T-cell (primary cell): ENCODE measurements at regions not wholly inside any gene's neighbourhood (a gene's known extent, or its start where the extent isn't known, plus 50 kb on each side); places are given as distances from the start of the nearest gene placed in this dataset.

Experiments used
- ATAC-seq, 4 experiments: fragments of 200-7000 bp in 3 of 4; fragments of 150-1000 bp in 1 of 4; cut with Tn5 transposase; replicated peaks in 1 of 4; 1 replicate in 3 of 4; 2 replicates in 1 of 4; pipeline ENCODE4 v1.10.0; 2021; ENCODE audit warnings: moderate library complexity in 3 of 4, mild to moderate bottlenecking in 2 of 4, moderate number of reproducible peaks in 1 of 4
- CTCF ChIA-PET, 2 donors: fragments of 300-600 bp; sonication (Branson Sonifier 250); formaldehyde crosslinking; loops; one replicate each; lab custom pipeline; 2022; ENCODE audit warnings: antibody characterized with exemption in 2 of 2; lab: Charles Lee
- POLR2A ChIA-PET, 2 donors: fragments of 300-600 bp; sonication (Branson Sonifier 250); formaldehyde crosslinking; loops; one replicate each; lab custom pipeline; 2022; ENCODE audit warnings: antibody characterized with exemption in 2 of 2; lab: Charles Lee
- DNase-seq, 35 experiments: peaks; one replicate each; pipeline versions ENCODE4 v3.0.0 to v3.0.0-alpha.2; 2013 to 2023
- H3K27ac ChIP-seq: one replicate; pipeline ENCODE4 v1.5.1; 2013; ENCODE audit warnings: low read length
- H3K27me3 ChIP-seq, 2 experiments: replicated peaks in 1 of 2; 1 replicate in 1 of 2; 2 replicates in 1 of 2; pipeline versions ENCODE4 v1.6.1 to v1.7.0; 2013; ENCODE audit warnings: low read length in 1 of 2, mixed read lengths in 1 of 2; ENCODE audit not compliant: control insufficient read depth in 2 of 2, insufficient read depth in 2 of 2; ENCODE audit errors: extremely low read depth in 1 of 2
- H3K36me3 ChIP-seq, 2 donors: 1 replicate in 1 of 2; 2 replicates in 1 of 2; pipeline versions ENCODE4 v1.6.1 to v1.7.0; 2013; ENCODE audit warnings: low read length in 1 of 2; ENCODE audit not compliant: control insufficient read depth in 2 of 2, insufficient read depth in 1 of 2; ENCODE audit errors: extremely low read depth in 1 of 2
- H3K4me1 ChIP-seq, 2 experiments: 1 replicate in 1 of 2; 2 replicates in 1 of 2; pipeline versions ENCODE4 v1.6.1 to v1.7.0; 2013; ENCODE audit warnings: low read length in 2 of 2, mixed read lengths in 1 of 2; ENCODE audit not compliant: insufficient read depth in 2 of 2, control insufficient read depth in 1 of 2; ENCODE audit errors: extremely low read depth in 1 of 2
- H3K4me3 ChIP-seq, 2 donors: 1 replicate in 1 of 2; 2 replicates in 1 of 2; pipeline versions ENCODE4 v1.5.1 to v1.7.0; 2013; ENCODE audit warnings: mild to moderate bottlenecking in 2 of 2, low read length in 1 of 2, moderate library complexity in 1 of 2; ENCODE audit not compliant: control insufficient read depth in 1 of 2; ENCODE audit errors: extremely low read depth in 1 of 2
- H3K9me3 ChIP-seq: 2 replicates; pipeline ENCODE4 v1.7.0; 2013
- H3K27ac Mint-ChIP-seq, 2 donors: one replicate each; pipeline ENCODE4 v1.8.0; 2020 to 2021; ENCODE audit warnings: mild to moderate bottlenecking in 2 of 2, mixed read lengths in 2 of 2
- H3K27me3 Mint-ChIP-seq, 2 donors: one replicate each; pipeline ENCODE4 v1.8.0; 2021 to 2022; ENCODE audit warnings: mixed read lengths in 2 of 2
- H3K36me3 Mint-ChIP-seq: one replicate; pipeline ENCODE4 v1.8.0; 2021; ENCODE audit warnings: mixed read lengths
- H3K4me1 Mint-ChIP-seq, 3 donors: one replicate each; pipeline ENCODE4 v1.8.0; 2020 to 2022; ENCODE audit warnings: mixed read lengths in 3 of 3, mild to moderate bottlenecking in 1 of 3
- H3K4me3 Mint-ChIP-seq, 3 donors: one replicate each; pipeline ENCODE4 v1.8.0; 2020 to 2022; ENCODE audit warnings: mild to moderate bottlenecking in 3 of 3, mixed read lengths in 3 of 3, moderate library complexity in 3 of 3
- H3K9me3 Mint-ChIP-seq, 3 donors: one replicate each; pipeline ENCODE4 v1.8.0; 2020 to 2022; ENCODE audit warnings: mixed read lengths in 3 of 3
- WGBS: methylation state at CpG from one replicate; pipeline ENCODE4 v1.1.5; 2013; ENCODE audit warnings: missing lambda C conversion rate; ENCODE audit not compliant: insufficient coverage; 5-methylcytosine and 5-hydroxymethylcytosine counted together

GRCh38 chr2:221973902-221974301, 324.9 kb downstream of the PAX3 start:
- H3K4me1 Mint-ChIP-seq, result no peaks in the 10 kb centered on the region
- no peak for ATAC-seq
- H3K4me1 ChIP-seq, result no peaks in the 10 kb centered on the region
- peaks cover 0 to 2% of the 10 kb centered on the region in 2 experiments for H3K27me3 ChIP-seq
- H3K9me3 Mint-ChIP-seq, result peaks cover 0 to 4% (median 3%) of the 10 kb centered on the region in 3 donors
- no peak overlapping the region for H3K27ac Mint-ChIP-seq
- ChIA-PET CTCF (no interaction called here), POLR2A (no interaction called here)
- 86% methylated on average over 1 of the region's 2 CpGs for WGBS
- H3K4me3 Mint-ChIP-seq, result no peak overlapping the region
- H3K36me3 Mint-ChIP-seq, result no peaks in the 10 kb centered on the region
- H3K36me3 ChIP-seq, result no peaks in the 10 kb centered on the region
- no peaks in the 10 kb centered on the region for H3K9me3 ChIP-seq
- no peak overlapping the region for H3K4me3 ChIP-seq
- H3K27me3 Mint-ChIP-seq, result peaks cover 6 to 12% of the 10 kb centered on the region in 2 donors
- no peak overlapping the region for H3K27ac ChIP-seq
- no peak for DNase-seq

- H3K36me3 Mint-ChIP-seq, result no peaks in the 10 kb centered on the region
- no peak for ATAC-seq
- no peak overlapping the region for H3K27ac Mint-ChIP-seq
- DNase-seq, result no peak
- Histone ChIP-seq H3K9me3 (no peaks in the 10 kb centered on the region), H3K27me3 (peaks cover 0 to 2% of the 10 kb centered on the region in 2 experiments), H3K4me3 (no peak overlapping the region), H3K4me1 (no peaks in the 10 kb centered on the region), H3K36me3 (no peaks in the 10 kb centered on the region), H3K27ac (no peak overlapping the region)
- ChIA-PET CTCF (no interaction called here), POLR2A (no interaction called here)
- H3K4me1 Mint-ChIP-seq, result no peaks in the 10 kb centered on the region
- WGBS, result no CpG with 5 or more reads among the region's 3 CpGs
- H3K27me3 Mint-ChIP-seq, result peaks cover 6 to 12% of the 10 kb centered on the region in 2 donors
- no peak overlapping the region for H3K4me3 Mint-ChIP-seq
- H3K9me3 Mint-ChIP-seq, result peaks cover 0 to 4% (median 3%) of the 10 kb centered on the region in 3 donors
These were observed 325.3 kb downstream of the PAX3 start for GRCh38 chr2:221973502-221973901.

- POLR2A ChIA-PET, result no interaction called here
- H3K27me3 Mint-ChIP-seq, result peaks cover 6 to 12% of the 10 kb centered on the region in 2 donors
These were observed 325.9 kb downstream of the PAX3 start for GRCh38 chr2:221972813-221973478.

GRCh38 chr2:221970389-221970788, 328.4 kb downstream of the PAX3 start:
- Histone ChIP-seq H3K27ac (no peak overlapping the region), H3K9me3 (no peaks in the 10 kb centered on the region), H3K4me3 (no peak overlapping the region), H3K36me3 (no peaks in the 10 kb centered on the region), H3K27me3 (peaks cover 0 to 2% of the 10 kb centered on the region in 2 experiments), H3K4me1 (no peaks in the 10 kb centered on the region)
- ATAC-seq (no peak), DNase-seq (no peak)
- Mint-ChIP-seq H3K27me3 (peaks cover 6 to 12% of the 10 kb centered on the region in 2 donors), H3K27ac (no peak overlapping the region), H3K36me3 (no peaks in the 10 kb centered on the region), H3K9me3 (no peaks in the 10 kb centered on the region), H3K4me1 (no peaks in the 10 kb centered on the region), H3K4me3 (no peak overlapping the region)
- WGBS, result 55% methylated on average over 2 of the region's 3 CpGs
- ChIA-PET POLR2A (no interaction called here), CTCF (no interaction called here)

More at GRCh38 chr2:221972813-221973478, 325.9 kb downstream of the PAX3 start:
- ATAC-seq (no peak), DNase-seq (no peak)
- Mint-ChIP-seq H3K9me3 (peaks cover 0 to 4% (median 0%) of the 10 kb centered on the region in 3 donors), H3K36me3 (no peaks in the 10 kb centered on the region), H3K27ac (no peak overlapping the region), H3K4me3 (no peak overlapping the region), H3K4me1 (no peaks in the 10 kb centered on the region)
- WGBS, result no CpG with 5 or more reads among the region's 6 CpGs
- Histone ChIP-seq H3K27ac (no peak overlapping the region), H3K36me3 (no peaks in the 10 kb centered on the region), H3K9me3 (no peaks in the 10 kb centered on the region), H3K4me1 (no peaks in the 10 kb centered on the region), H3K27me3 (peaks cover 0 to 2% of the 10 kb centered on the region in 2 experiments), H3K4me3 (no peak overlapping the region)
- CTCF ChIA-PET, result no interaction called here

- Histone ChIP-seq H3K4me1 (no peaks in the 10 kb centered on the region), H3K27me3 (peaks cover 0 to 2% of the 10 kb centered on the region in 2 experiments), H3K27ac (no peak overlapping the region), H3K9me3 (no peaks in the 10 kb centered on the region), H3K36me3 (no peaks in the 10 kb centered on the region), H3K4me3 (no peak overlapping the region)
- Mint-ChIP-seq H3K4me3 (no peak overlapping the region), H3K9me3 (no peaks in the 10 kb centered on the region), H3K36me3 (no peaks in the 10 kb centered on the region), H3K27ac (no peak overlapping the region), H3K27me3 (peaks cover 6 to 12% of the 10 kb centered on the region in 2 donors), H3K4me1 (no peaks in the 10 kb centered on the region)
- ATAC-seq (no peak), DNase-seq (no peak)
- WGBS, result no CpG with 5 or more reads among the region's 5 CpGs
- POLR2A ChIA-PET, result no interaction called here
- CTCF ChIA-PET, result no interaction called here
These were observed 329.0 kb downstream of the PAX3 start for GRCh38 chr2:221969830-221970144.

GRCh38 chr2:221969087-221969829, 329.5 kb downstream of the PAX3 start:
- WGBS, result no CpG with 5 or more reads among the region's 7 CpGs
- H3K4me1 Mint-ChIP-seq, result no peaks in the 10 kb centered on the region
- Histone ChIP-seq H3K4me1 (no peaks in the 10 kb centered on the region), H3K36me3 (no peaks in the 10 kb centered on the region), H3K4me3 (no peak overlapping the region), H3K27ac (no peak overlapping the region), H3K9me3 (no peaks in the 10 kb centered on the region), H3K27me3 (peaks cover 0 to 2% of the 10 kb centered on the region in 2 experiments)
- ChIA-PET POLR2A (no interaction called here), CTCF (no interaction called here)
- peaks cover 6 to 9% of the 10 kb centered on the region in 2 donors for H3K27me3 Mint-ChIP-seq
- H3K36me3 Mint-ChIP-seq, result no peaks in the 10 kb centered on the region
- H3K4me3 Mint-ChIP-seq, result no peak overlapping the region
- H3K9me3 Mint-ChIP-seq, result no peaks in the 10 kb centered on the region
- DNase-seq (peak in 1 of 35 experiments; percentile 20), ATAC-seq (no peak)
- H3K27ac Mint-ChIP-seq, result no peak overlapping the region
